Smooth muscle cell (in vitro differentiated cells): ENCODE measurements at regions not wholly inside any gene's neighbourhood (a gene's known extent, or its start where the extent isn't known, plus 50 kb on each side); places are given as distances from the start of the nearest gene placed in this dataset.

Source experiments
- DNase-seq: peaks from one replicate; lab custom pipeline; 2025; ENCODE audit not compliant: unreplicated experiment; lab: John Stamatoyannopoulos, UW
- H2AFZ ChIP-seq: fragments of 200-600 bp; sonication (generic); 2 replicates; pipeline ENCODE4 v1.6.0; 2016; ENCODE audit warnings: antibody characterized with exemption, low read depth, mild to moderate bottlenecking
- H3F3A ChIP-seq: fragments of 200-600 bp; sonication (generic); 2 replicates; pipeline ENCODE4 v1.6.0; 2017; ENCODE audit warnings: antibody characterized with exemption, low read depth
- H3K27ac ChIP-seq: fragments of 200-600 bp; sonication (generic); 2 replicates; pipeline ENCODE4 v1.5.1; 2016; ENCODE audit warnings: low read depth, mild to moderate bottlenecking
- H3K27me3 ChIP-seq: fragments of 200-600 bp; sonication (generic); 2 replicates; pipeline ENCODE4 v1.6.1; 2016; ENCODE audit warnings: low read depth, mild to moderate bottlenecking
- H3K36me3 ChIP-seq: fragments of 200-600 bp; sonication (generic); 2 replicates; pipeline ENCODE4 v1.5.1; 2016; ENCODE audit warnings: low read depth
- H3K4me1 ChIP-seq: fragments of 200-600 bp; sonication (generic); 2 replicates; pipeline ENCODE4 v1.5.1; 2016; ENCODE audit warnings: low read depth
- H3K4me2 ChIP-seq: fragments of 200-600 bp; sonication (generic); 2 replicates; pipeline ENCODE4 v1.6.0; 2016; ENCODE audit warnings: mild to moderate bottlenecking
- H3K4me3 ChIP-seq: fragments of 200-600 bp; sonication (generic); 2 replicates; pipeline ENCODE4 v1.5.1; 2016; ENCODE audit warnings: mild to moderate bottlenecking
- H3K79me2 ChIP-seq: fragments of 200-600 bp; sonication (generic); 2 replicates; pipeline ENCODE4 v1.6.0; 2016; ENCODE audit warnings: low read depth, mild to moderate bottlenecking
- H3K9ac ChIP-seq: fragments of 200-600 bp; sonication (generic); 2 replicates; pipeline ENCODE4 v1.6.0; 2016; ENCODE audit warnings: low read depth
- H3K9me3 ChIP-seq: fragments of 200-600 bp; sonication (generic); replicated peaks from 2 replicates; pipeline ENCODE4 v1.5.1; 2016; ENCODE audit warnings: low read depth
- H4K20me1 ChIP-seq: fragments of 200-600 bp; sonication (generic); 2 replicates; pipeline ENCODE4 v1.6.0; 2016; ENCODE audit warnings: low read depth
- WGBS: methylation state at CpG from one replicate; pipeline ENCODE4 v1.1.7; 2016; ENCODE audit warnings: low lambda C conversion rate; 5-methylcytosine and 5-hydroxymethylcytosine counted together
- TF ChIP-seq, protein P1 (sequence below): fragments of 200-600 bp; sonication (generic); IDR thresholded peaks from 2 replicates; pipeline ENCODE4 v1.5.1; 2017; ENCODE audit warnings: borderline replicate concordance, mild to moderate bottlenecking, antibody characterized with exemption; ENCODE audit not compliant: insufficient read depth, poor library complexity, severe bottlenecking

DNA sequence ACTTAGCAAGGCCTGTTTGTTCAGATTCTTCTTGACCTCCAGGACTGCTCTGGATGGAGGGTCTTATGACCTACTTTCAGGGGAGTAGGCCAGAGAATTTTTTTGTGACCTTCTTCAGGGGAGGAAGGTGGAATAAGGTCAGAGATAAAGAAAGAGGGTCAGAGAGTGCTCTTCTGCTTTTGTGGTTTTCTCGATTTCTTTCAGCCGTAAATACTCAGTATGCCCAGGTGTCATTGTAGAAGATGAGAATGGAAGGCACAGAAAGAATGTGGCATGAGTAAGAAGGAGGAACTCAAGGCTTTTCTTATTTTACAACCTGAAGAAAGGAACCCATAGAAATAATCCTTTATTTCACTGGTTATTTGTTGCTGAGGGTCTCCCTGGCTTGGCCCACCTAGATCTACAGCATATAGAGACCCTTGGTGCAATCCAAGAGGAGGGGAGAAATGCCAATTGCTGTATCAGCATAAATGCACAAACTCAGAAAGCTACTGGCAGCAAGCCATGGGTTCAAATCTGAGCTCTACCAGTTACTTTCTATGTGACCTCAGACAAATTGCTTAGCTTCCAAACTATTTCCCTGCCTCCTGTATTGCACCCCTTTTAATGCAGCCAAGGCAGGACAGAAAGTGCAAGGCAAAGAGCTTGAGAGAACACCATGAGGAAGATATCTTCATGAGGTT is 68.0 kb downstream of the OLIG3 start:
- no peaks in the 10 kb centered on the region for H3K79me2 ChIP-seq
- H3K36me3 ChIP-seq: no peaks in the 10 kb centered on the region
- no peaks in the 10 kb centered on the region for H3K9me3 ChIP-seq
- H3K27ac ChIP-seq: no peak overlapping the region
- DNase-seq: no peak
- peaks cover 7% of the 10 kb centered on the region for H3K4me1 ChIP-seq
- no peak overlapping the region for H2AFZ ChIP-seq
- TF ChIP-seq, protein P1, sequence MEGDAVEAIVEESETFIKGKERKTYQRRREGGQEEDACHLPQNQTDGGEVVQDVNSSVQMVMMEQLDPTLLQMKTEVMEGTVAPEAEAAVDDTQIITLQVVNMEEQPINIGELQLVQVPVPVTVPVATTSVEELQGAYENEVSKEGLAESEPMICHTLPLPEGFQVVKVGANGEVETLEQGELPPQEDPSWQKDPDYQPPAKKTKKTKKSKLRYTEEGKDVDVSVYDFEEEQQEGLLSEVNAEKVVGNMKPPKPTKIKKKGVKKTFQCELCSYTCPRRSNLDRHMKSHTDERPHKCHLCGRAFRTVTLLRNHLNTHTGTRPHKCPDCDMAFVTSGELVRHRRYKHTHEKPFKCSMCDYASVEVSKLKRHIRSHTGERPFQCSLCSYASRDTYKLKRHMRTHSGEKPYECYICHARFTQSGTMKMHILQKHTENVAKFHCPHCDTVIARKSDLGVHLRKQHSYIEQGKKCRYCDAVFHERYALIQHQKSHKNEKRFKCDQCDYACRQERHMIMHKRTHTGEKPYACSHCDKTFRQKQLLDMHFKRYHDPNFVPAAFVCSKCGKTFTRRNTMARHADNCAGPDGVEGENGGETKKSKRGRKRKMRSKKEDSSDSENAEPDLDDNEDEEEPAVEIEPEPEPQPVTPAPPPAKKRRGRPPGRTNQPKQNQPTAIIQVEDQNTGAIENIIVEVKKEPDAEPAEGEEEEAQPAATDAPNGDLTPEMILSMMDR: no peak
- H3K9ac ChIP-seq: no peak overlapping the region
- H4K20me1 ChIP-seq: no peaks in the 10 kb centered on the region
- 87% methylated on average over 2 of the region's 2 CpGs for WGBS
- no peaks in the 10 kb centered on the region for H3F3A ChIP-seq
- H3K4me2 ChIP-seq: no peak overlapping the region
- no peak overlapping the region for H3K4me3 ChIP-seq
- no peaks in the 10 kb centered on the region for H3K27me3 ChIP-seq

DNA sequence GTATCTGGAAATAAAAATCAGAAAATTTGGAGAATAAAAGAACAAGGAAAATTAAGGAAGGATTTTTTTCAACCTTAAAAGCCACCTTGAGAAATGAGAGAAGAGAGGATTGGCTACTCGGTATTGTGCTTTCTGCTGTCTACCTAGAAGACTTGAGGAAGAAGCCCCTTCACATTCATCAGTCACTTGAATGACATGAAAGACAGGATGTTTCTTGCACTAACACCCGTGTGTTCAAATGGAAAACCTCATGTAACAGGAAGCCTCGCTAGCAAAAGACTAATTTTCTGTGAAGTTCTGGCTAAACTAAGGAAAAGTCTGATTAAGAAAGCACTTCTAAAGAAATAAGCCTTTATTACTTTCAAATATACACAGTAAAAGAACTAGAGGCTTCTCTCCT is 69.9 kb downstream of the OLIG3 start:
- H3K79me2 ChIP-seq: no peaks in the 10 kb centered on the region
- no peak overlapping the region for H2AFZ ChIP-seq
- DNase-seq: no peak
- no peak overlapping the region for H3K9ac ChIP-seq
- H3K4me1 ChIP-seq: peaks cover 7% of the 10 kb centered on the region
- H3K27me3 ChIP-seq: no peaks in the 10 kb centered on the region
- TF ChIP-seq, protein P1: no peak
- H4K20me1 ChIP-seq: no peaks in the 10 kb centered on the region
- H3K4me3 ChIP-seq: no peak overlapping the region
- H3K9me3 ChIP-seq: no peaks in the 10 kb centered on the region
- H3K4me2 ChIP-seq: no peak overlapping the region
- H3F3A ChIP-seq: no peaks in the 10 kb centered on the region
- 44% methylated on average over 3 of the region's 3 CpGs for WGBS
- no peak overlapping the region for H3K27ac ChIP-seq
- H3K36me3 ChIP-seq: no peaks in the 10 kb centered on the region

DNA sequence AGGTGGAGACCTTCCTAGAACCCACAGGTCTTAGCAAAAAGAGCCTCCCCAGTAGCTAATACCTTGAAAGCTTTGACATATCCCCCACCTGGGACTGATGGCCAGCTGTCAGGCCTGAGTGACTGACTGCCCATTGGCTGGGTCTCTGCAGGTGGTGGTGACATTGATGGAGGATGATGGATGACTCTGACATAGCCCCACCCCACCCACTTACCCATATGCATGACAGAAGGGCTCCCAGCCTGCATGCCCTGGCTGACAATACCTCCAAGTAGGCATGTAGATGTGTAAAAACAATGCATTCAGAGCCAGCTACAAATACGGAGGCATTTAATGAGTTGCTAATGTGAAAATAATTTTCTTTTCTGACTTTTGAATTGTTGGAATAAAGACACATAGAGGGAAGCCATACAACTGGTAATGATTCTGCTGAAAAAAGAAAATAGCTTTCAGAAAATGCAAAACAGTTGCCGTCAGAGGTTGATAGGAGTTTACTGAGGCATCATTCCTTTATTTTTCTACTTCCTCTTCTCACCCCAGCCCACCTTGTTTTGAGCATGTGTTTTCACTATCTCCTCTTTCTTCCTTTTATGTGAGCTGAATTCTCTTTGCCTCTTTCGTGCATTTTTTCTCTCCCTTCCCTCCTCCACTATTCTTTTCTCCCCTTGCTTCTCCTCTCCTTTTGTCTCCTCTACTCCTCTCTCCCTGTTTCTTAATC is 70.6 kb downstream of the OLIG3 start:
- TF ChIP-seq, protein P1: no peak
- Histone ChIP-seq H3K4me3 (no peak overlapping the region), H3K4me2 (no peak overlapping the region), H3K27me3 (no peaks in the 10 kb centered on the region), H3K9me3 (no peaks in the 10 kb centered on the region), H3K4me1 (peaks cover 7% of the 10 kb centered on the region), H3K79me2 (no peaks in the 10 kb centered on the region), H3K36me3 (no peaks in the 10 kb centered on the region), H3F3A (no peaks in the 10 kb centered on the region), H4K20me1 (no peaks in the 10 kb centered on the region), H3K9ac (no peak overlapping the region), H3K27ac (no peak overlapping the region), H2AFZ (no peak overlapping the region)
- 36% methylated on average over 3 of the region's 3 CpGs for WGBS
- DNase-seq: no peak
